ENCODE measurements at regions not wholly inside any gene's neighbourhood (a gene's known extent, or its start where the extent isn't known, plus 50 kb on each side); places are given as distances from the start of the nearest gene placed in this dataset.
"Not testable (repeated sequence)": the region's sequence is repeated elsewhere in the genome, so short reads cannot be mapped to it uniquely, and the experiment has no call there.

DNA sequence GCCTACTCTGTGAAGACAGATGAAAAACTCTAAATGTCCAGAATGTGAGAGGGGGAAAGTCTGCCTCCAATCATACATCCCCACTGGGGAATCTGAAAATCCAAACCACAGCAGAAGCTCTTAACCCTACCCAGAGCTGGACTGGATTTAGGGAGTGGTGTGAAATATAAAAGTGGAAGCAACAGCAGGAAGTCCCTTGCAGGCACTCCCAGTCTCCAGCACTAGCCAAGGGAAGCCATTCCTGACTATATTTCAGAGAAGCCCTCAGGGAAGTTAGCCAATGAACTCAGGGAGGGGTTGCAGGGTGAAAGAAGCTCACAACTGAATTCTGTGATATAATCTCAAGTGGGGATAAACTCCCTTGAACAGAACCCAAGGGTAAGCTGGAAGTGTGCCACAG, 51.5 kb downstream of the CRPPA start:
- DNase-seq, result no peak

DNA sequence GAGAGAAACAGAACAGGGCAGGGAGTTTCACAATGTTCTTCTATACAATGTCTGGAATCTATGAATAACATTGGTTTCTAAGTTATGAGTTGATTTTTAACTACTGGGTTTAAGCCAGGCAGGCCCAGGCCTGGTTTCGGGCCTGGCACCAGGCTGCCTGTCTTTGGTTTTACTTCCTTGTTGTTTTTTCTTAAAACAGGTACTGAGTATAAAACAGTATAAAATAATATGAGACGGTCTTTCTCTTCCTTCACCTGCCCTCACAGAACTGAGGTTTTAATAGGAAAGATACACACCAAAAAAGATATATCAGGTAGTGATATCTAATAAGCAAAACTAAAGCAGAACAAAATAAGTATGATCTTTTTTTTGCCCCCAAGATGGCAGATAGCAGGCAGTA, 52.0 kb downstream of the CRPPA start:
- DNase-seq, result not testable (repeated sequence)

DNA sequence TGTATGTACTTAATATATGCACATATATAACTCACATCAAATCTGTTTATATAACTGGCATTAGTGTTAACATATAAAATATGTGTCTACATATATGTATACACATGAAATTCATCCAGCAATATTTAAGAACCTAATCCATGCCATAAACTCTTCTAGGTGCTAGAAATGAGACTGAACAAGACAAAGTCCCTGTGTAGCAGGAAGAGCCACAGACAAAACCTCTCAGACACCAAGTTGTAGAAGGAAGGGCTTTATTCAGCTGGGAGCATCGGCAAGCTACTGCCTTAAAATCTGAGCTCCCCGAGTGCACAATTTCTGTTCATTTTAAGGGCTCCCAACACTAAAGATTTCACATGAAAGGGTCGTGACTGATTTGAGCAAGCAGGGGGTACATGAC, 52.5 kb downstream of the CRPPA start:
- DNase-seq, result peak; percentile 20

DNA sequence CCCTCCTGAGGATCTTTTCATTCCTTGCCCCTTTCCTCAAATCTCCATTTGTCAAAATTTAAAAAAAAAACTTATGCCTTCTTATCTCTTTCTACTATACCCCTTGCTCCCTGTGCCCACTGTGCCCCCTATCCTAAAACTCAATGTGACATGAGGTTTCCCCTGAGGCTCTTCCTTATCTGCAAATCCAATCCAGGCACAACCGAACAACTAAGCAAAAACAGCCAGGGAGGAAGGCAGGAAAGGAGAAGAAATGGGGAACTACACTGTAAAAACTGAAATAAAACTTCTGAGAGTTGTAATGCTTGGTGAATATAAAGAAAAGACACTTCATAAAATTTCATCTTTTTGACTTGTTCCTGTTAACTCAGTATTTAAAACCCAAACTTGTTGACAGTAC, 54.2 kb downstream of the CRPPA start:
- no peak for DNase-seq

DNA sequence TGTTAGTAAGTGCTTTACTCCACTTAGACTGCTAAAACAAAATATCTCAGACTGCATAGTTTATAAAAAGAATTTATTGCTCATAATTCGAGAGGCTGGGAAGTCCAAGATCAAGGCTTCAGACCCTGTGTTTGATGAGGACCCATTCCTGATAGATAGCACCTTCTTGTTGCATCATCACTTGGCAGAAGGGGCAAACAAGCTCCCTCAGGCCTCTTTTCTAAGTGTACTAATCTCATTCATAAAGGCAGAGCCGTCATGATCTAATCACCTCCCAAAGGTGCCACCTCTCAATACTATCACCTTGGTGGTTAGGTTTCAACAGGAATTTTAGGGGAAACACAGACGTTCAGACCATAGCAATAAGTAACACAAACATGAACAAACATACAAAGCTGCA, 55.4 kb downstream of the CRPPA start:
- no peak for DNase-seq

DNA sequence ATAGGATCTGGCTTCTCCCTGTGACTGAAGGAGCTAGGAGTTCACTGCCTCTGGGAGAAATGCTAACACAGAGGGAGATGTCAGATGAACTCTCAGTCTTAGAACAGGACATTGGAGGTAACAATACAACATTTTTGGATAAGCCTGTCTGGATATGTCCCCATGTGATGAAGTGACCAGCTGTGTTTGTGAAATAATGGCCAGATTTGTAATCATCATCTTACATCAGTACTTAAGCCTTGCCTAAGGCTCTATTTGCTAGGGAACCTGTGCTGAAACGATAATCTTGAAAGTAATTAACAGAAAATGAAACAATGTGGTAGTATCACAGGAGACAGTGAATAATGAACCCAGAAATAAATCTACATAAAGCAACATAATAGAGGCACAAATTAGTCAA, 56.2 kb downstream of the CRPPA start:
- DNase-seq, result no peak

DNA sequence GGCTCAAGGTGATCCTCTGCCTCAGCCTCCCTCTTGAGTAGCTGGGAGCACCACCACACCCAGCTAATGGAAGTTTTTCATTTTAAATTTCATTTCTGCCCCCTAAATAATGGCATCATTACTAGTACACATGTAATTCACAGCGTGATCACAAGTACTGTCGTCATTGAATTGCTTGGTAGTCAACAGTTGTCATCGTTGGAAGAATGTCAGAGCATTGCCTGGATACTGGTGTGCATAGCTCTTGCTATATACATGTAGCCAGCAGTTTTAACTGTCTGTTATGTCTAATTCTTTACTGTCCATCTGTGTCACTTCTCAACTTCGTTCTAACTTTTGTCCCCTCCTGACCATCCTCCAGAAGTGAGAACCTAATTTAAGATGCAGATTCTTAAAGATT, 62.1 kb downstream of the CRPPA start:
- DNase-seq, result no peak

DNA sequence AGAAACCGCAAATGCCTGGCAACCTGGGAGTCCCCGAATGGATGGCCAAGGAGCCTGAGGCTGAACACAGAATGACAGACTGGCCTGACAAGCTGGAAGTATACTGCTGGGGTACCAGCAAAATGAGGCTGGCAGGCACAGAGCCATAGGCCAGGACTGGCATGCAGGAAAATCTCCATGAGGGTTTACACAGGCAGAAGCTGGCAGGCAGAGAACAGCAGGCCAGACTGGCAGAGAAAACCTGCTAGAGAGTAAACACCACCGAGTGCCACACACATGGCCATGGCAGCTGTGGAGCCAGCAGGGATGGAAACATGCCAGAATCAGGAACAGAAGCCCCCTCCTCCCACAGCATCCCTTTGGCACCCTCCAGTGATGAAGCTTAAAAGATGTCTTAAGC, 63.4 kb downstream of the CRPPA start:
- DNase-seq, result no peak

DNA sequence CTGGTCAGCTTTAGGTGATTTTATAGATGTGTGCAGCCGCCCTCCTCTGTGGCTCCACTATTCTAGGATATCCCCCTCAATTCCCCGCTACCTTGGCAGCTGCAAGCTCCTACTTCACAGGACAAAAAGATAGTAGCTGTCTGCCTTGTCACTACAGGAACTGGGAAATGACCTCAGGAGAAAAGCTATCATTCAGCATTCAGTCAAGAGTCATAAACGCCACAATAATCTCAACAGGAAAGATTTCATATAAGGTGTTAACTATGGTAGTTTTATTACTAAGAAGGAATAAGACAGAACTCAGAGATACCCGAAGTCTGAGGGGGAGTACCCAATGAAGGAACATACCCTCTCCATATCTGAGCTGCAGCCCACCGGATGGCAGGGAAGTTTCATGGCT, 63.9 kb downstream of the CRPPA start:
- no peak for DNase-seq

DNA sequence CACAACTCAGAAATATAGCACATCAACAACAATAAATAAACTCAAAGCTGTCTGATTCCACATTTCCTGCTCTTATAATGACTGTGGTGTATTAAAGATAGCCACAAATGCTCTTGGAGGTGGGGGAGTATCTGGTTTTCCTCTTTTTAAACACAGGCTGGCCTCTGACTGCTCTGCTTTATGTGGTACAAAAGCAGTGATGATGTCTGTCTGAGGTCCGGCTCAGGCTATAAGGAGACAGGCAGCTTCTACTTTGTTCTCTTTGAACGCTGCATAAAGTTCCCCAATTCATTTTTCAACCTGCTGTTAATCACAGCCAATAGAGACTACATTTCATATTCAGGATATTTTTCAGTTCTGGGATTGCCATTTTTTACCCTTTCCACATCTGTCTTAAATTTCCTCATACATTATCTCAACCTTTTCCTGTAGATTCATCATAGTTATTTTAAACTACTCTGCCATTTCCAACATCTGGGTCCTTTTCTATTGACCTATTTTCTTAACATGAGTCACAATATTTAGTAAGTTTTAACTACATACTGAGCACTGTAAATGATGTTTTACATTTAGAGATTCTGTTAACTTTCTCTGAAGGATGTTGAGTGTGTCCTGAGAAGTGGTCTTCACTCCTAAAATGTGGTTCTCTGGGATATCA, 64.9 kb downstream of the CRPPA start:
- peak; percentile 4 for DNase-seq

DNA sequence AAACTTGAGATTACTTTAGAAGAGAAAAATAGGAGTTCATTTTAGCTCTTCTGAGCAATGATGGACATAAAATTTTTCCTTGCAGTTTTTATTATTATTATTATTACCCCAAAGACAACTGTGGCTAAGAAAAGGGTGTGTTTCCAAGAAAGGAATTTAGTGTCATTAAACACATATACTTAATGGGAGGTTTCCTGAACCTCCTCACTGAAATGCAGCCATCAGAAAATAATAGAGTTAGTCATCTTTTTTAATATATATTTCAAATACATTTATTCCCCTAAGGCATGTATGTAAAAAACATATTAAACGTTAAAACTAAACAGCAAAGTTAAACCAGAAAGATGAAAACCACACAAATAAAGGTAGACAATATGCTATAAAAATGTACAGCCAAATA, 66.8 kb downstream of the CRPPA start:
- no peak for DNase-seq

DNA sequence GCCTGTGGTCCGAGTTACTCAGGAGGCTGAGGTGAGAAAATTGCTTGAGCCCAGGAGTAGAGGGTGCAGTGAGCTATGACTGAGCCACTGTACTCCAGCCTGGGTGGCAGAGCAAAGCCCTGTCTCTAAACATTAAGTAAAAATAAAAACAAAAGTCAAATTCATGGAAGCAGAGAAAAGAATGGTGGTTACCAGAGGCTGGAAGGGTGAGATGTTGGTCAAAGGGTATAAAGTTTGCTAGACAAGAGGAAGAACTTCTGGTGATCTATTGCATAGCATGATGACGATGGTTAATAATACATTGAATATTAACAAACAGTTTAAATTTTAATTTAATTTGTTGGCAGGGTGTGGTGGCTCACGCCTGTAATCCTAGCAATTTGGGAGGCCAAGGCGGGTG, 68.1 kb downstream of the CRPPA start:
- no peak for DNase-seq

DNA sequence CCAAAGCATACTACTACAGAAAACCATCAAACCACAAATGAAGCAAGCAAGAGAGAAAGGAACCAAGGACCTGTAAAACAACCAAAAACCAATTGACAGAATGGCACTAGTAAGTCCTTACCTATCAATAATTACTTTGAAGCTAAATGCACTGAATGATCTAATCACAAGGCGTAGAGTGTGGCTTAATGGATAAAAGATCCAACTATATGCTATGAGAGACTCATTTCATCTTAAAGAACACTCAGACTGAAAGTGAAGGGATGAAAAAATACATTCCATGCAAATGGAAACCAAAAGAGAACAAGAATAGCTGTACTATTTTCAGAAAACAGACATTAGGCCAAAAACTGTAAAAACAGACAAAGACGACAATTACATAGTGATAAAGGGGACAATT, 70.7 kb downstream of the CRPPA start:
- DNase-seq, result no peak

DNA sequence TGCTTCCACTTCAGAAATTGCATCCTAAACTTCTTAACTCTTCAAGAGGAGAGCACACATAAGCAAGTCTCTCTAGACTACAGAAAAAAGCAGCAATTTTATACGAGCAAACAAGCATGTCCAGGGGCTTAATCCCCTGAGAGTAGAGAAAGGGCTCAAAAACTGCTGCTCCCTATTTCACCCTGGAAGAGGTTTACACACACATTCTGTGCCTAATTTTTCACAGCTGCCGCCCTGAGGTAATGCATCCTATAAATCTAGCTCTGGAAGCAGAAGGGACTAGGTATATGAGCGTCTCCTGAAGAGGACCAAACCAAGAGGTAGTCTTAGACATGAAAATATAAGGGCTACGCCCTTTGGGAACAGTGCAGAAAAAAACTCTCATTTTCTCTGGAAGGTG, 73.1 kb downstream of the CRPPA start:
- no peak for DNase-seq

DNA sequence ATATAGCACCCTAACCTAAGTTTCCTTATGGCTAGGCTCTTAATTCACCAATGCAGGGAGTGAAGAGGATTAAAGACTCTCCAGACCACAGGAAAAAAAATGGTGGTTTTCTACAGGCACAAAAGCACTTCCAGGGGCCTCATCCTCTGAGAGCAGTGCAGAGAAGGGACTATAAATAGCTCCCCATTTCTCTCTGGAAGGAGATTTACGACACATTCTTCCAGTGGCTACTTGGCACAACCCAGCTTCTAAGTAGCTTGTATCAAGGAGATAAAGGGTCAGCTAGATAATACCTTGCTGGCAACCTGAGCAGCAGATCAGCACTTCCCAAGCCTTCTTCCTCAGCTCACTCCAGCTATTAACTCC, 73.5 kb downstream of the CRPPA start:
- peak; percentile 38 for DNase-seq

DNA sequence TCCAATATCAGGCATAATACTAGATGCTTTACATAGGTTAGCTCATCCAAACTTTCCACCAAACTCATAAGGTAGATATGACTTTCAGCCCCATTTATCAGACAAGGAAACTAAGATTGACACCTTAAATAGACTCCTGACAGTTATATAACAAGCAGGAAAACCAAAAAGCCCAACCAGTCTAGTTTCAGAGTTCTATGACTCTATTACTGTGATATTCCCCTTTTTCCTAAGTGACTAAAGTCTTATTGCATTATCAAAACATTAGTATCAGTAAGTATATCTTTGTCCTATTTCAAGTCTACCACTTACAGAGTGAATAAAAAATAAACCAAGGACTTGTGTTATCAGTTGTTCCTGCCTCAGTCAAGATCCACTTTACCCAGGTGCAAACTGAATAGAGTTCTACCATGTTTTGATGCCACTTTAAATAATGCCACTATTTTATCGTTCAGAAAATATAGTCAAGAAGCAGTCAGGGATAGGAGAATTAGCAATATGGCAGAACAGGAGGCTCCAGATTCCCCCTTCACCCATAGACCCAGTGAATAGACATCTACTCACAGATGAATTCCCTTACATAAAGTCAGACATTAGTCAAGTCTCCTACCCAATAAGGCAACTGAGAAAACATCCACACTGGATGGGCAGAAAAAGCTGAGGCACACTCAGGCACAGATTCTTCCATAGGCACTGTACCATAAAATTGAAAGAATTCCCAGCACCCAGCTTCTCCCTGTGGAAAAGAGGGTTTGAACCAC, 74.1 kb downstream of the CRPPA start:
- peak; percentile 50 for DNase-seq

DNA sequence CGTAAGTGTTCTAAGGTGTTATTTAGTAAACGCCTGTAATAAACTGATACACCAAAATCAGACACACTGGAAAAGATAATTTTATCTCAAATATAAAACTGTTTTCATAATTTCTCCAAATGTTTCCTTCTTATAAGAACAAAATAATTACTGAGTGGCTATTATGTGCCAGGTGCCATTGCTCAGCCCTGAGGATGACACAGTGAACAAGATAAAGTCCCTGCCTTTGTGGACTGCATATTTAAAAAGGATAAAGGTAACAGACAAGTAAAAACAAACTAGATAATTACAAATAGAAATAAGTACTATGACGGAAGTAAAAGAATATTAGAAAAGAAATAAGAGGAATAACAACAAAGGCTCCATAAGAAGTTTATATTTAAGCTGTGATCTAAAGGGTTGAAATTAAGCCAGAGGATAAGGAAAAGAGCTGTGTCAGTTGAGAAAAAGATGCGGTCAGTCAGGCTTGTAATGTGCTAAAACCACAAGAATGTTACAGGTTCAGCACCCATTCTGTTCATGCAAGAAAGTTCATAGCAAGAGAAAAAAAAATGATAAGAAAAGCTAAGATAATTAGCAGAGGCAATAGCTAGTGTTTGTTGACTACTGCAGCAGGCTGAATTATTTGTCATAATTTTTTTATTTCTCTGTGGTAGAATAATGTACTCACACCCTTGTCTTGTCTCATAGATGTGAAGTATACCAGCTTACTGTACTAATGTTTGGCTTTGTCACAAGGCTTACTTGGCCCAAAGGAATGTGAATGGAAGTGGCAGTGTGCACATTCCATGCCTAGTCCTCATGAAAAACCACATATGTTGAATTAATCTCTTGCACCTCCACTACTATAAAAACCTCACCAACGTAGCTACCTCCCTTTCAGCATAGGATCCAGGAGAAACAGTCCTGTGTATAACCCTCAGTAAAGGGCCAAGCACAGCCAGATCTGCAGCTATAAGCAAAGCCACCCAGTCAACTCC, 75.1 kb downstream of the CRPPA start:
- peak; percentile 99 for DNase-seq

DNA sequence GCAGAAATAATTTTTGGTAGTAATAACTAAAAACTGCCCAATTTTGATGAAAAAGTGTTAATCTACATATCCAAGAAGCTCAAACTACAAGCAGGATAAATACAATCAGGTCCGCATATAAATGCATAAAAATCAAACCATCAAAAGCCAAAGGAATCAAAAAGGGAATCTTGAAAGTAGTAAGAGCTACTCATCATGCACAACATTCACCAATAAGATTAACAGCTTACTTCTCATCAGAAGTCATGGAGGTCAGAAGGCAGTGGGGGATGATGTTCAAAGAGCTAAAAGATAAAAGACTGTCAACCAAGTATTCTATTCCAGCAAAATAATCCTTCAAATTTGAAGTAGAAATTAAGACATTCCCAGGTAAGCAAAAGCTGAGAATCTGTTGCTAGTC, 76.4 kb downstream of the CRPPA start:
- DNase-seq, result no peak

DNA sequence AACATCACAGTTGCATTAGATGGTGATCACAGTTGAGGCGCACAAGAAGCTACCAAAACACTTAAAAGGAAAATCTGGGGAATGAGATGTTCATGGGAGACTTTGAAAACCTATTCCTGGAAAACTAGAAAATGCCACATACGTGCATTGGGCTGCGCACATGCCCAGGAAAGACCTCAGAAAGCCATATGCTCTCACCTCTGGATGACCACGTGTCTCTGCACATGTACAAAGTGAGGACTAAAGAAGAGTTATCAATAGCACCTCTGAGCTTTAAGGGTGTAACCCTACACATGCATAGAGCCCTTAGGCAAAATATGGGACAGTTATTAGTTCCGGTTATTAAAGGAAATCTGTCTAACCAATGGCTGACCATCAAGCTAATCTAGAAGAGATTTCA, 77.7 kb downstream of the CRPPA start:
- DNase-seq, result no peak

DNA sequence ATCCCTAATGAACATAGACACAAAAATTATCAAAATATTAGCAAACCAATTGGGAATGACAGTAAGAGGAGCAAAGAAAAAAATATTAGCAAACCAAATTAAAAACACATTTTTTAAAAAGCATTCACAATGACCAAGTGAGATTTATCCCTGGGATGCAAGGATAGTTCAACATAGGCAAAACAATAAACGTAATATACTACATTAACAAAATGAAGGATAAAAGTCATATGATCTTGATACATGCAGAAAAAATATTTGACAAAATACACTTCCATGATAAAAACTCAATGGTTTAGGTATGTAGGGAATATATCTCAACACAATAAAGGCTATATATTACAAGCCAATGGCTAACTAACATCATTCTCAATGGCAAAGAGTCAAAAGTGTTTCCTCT, 83.3 kb downstream of the CRPPA start:
- no peak for DNase-seq

DNA sequence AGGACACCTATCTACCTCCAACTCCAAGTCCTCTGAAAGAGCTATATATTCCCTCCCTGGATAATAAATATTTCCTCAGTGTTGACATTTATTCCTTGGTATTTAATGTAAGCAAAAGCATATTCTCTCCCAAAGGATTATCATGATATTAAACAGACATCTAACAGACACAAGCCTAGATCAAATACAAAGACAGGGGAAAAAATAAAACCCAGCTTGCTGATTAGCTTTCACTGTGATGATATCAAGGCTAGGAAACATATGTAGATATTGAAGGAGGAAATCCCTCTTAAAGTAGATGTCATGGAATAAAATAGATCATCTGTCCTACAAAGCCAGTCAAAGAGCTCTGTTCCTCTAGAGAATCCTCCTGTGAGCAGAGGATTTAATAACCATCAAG, 95.2 kb downstream of the CRPPA start:
- no peak for DNase-seq

DNA sequence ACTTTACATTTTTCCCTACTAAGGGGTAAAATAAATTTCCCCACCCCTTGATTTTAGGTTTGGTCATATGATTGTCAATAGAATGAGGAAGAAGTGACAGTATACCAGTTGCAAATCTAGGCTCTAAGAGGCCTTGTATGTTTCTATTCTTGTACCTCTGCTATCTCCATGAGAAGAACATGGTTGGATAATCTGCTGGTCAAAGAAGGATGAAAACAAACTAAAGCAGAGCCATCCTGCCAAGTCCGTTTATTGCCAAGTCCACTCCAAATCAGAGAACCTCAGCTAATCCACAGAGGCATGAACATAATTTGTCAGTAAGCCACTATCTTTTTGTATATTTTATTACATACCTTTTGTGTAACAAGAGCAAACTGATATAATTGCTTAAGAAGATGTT, 98.0 kb downstream of the CRPPA start:
- DNase-seq, result no peak

DNA sequence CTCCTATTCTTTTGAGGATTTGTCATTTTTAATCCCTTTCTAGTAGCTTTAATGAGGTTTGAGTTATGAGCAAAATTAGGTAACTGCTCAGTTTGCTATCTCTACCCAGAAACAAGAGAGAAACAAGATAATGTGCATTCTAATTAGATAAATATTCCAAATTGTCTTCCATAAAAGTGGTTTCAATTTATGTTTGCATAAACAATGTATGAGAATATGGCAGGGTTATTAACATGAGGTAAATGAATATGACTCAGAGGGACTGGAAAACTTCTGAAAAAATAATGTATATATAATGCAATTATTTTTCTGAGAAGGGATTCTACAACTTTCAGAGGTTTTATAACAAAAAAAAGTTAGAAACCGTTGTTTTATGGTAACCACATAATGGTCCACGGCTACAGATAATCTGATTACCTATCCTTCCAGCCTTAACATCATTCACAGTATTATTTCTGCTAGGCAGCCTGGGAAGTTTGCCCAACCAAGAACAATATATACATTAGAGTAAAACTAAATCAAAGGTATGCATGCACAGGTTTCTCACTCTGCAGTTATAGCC, 101.2 kb downstream of the CRPPA start:
- DNase-seq, result no peak
